ENCODE measurements at regions not wholly inside any gene's neighbourhood (a gene's known extent, or its start where the extent isn't known, plus 50 kb on each side); places are given as distances from the start of the nearest gene placed in this dataset.
A peak's percentile ranks its signal among the peaks of the same experiment; 100 is the strongest.
"Not testable (repeated sequence)": the region's sequence is repeated elsewhere in the genome, so short reads cannot be mapped to it uniquely, and the experiment has no call there.

DNA sequence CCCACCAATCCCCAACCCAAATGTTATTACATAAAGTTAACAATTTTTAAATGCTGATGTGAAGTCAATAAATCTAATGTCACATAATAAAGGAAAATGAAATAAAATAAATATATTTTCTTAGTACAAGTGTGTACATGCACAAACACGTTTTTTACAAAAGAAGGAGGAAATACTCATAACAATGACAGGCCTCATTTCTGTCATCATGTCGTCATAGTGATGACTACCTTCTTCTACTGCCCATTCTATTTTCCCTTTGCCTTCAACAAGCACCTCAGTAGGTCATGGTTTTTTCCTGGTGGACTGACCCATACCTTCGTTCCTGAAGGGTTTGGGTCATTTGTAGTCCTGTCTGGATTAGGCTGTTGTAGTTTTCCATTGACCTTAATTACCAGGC lies 185.3 kb upstream of the IPO5 start:
- intact Hi-C loops (cut with DNase I, micrococcal nuclease): no loop called here
- no peak for ATAC-seq
- Histone ChIP-seq H3K36me3 (ENCODE audit: low read depth) (no peaks in the 10 kb centered on the region), H3K4me3 (no peak overlapping the region), H3K4me1 (ENCODE audit: low read depth) (no peaks in the 10 kb centered on the region), H3K9me3 (no peaks in the 10 kb centered on the region)
- TF ChIP-seq, protein P1, sequence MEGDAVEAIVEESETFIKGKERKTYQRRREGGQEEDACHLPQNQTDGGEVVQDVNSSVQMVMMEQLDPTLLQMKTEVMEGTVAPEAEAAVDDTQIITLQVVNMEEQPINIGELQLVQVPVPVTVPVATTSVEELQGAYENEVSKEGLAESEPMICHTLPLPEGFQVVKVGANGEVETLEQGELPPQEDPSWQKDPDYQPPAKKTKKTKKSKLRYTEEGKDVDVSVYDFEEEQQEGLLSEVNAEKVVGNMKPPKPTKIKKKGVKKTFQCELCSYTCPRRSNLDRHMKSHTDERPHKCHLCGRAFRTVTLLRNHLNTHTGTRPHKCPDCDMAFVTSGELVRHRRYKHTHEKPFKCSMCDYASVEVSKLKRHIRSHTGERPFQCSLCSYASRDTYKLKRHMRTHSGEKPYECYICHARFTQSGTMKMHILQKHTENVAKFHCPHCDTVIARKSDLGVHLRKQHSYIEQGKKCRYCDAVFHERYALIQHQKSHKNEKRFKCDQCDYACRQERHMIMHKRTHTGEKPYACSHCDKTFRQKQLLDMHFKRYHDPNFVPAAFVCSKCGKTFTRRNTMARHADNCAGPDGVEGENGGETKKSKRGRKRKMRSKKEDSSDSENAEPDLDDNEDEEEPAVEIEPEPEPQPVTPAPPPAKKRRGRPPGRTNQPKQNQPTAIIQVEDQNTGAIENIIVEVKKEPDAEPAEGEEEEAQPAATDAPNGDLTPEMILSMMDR (IDR thresholded peaks at IDR 0.05): no peak
- DNase-seq: no peak

DNA sequence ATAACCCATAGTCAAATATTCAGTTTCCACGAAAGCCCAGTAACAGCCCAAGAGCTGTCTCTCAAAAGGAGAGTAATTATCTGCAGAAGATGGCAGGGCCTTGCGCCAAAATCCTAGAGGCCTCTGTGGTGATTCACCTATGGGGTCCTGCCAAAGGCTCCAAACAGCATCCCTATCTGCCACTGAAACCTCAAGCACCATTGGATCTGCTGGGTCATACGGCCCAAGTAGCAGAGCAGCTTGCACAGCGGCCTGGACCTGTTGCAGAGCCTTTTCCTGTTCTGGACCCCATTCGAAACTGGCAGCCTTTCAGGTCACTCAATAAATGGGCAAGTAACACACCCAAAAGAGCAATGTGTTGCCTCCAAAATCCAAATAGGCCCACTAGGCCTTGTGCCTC lies 183.2 kb upstream of the IPO5 start:
- intact Hi-C loops (cut with DNase I, micrococcal nuclease); ATAC-seq; DNase-seq; H3K9me3 ChIP-seq; H3K4me3 ChIP-seq; H3K4me1 ChIP-seq (ENCODE audit: low read depth); H3K36me3 ChIP-seq (ENCODE audit: low read depth): not testable (repeated sequence)

DNA sequence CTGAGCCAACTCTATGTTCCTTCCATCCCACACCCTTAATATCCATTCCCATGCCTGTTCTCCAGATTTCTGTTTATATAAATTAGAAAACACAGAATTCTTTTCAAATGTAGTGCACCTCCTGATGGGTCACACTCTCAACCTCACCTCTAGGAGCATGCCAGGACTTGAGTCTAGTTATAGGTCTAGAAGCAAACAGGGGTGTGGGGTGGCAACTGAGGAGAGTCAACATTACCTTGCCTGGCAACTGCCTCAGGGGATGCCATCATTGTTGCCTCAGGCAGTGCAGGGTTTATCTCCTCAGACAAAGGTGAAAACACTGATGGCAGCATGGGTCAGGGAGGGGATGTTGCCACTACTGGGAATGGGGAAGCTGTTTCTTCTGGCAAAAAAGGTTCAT lies 181.0 kb upstream of the IPO5 start:
- H3K4me3 ChIP-seq; H3K4me1 ChIP-seq (ENCODE audit: low read depth); intact Hi-C loops (cut with DNase I, micrococcal nuclease); H3K9me3 ChIP-seq; H3K36me3 ChIP-seq (ENCODE audit: low read depth); ATAC-seq; DNase-seq: not testable (repeated sequence)

DNA sequence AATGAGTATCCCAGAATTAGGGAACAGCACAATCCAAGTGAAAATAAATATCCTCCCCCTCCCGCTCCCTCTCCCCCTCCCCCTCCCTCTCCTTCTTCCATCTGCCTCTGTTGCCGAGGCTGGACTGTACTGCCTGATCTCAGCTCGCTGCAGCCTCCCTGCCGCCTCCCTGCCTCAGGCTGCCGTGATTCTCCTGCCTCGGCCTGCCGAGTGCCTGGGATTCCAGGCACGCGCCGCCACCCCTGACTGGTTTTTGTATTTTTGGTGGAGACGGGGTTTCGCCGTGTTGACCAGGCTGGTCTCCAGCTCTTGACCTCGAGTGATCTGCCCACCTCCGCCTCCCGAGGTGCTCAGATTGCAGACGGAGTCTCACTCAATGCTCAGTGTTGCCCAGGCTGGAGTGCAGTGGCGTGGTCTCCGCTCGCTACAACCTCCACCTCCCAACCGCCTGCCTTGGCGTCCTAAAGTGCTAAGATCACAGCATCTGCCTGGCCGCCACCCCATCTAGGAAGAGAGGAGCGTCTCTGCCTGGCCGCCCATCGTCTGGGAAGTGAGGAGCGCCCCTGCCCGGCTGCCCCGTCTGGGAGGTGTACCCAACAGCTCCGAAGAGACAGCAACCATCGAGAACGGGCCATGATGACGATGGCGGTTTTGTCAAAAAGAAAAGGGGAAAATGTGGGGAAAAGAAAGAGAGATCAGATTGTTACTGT lies 178.9 kb upstream of the IPO5 start:
- H3K9me3 ChIP-seq; H3K36me3 ChIP-seq (ENCODE audit: low read depth); H3K4me1 ChIP-seq (ENCODE audit: low read depth); H3K4me3 ChIP-seq; ATAC-seq; intact Hi-C loops (cut with DNase I, micrococcal nuclease): not testable (repeated sequence)
- DNase-seq: peak in 1 of 3 donors; percentile 40

DNA sequence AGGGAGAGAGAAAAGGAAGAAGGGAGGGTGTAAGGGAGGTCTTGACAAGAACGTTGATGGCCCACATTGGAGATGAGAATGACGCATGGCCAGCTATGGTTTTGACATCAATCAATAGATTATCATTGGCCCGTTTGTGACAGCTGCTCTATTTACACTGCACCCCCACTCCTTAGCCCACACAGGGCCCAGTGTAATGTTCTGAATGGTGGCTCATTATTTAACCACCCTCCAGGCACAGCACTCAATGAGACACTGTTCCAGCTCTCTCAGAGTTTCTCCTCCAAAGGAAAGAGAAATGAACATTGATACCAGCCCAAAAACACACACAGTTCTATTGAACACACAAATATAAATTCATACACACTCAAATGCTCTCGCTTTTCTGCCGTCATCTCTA lies 173.0 kb upstream of the IPO5 start:
- Histone ChIP-seq H3K4me3 (no peak overlapping the region), H3K36me3 (ENCODE audit: low read depth) (no peaks in the 10 kb centered on the region), H3K4me1 (ENCODE audit: low read depth) (no peaks in the 10 kb centered on the region), H3K9me3 (no peaks in the 10 kb centered on the region)
- DNase-seq: no peak
- intact Hi-C loops (cut with DNase I, micrococcal nuclease): no loop called here
- no peak for ATAC-seq
- TF ChIP-seq, protein P1 (IDR thresholded peaks at IDR 0.05): no peak

DNA sequence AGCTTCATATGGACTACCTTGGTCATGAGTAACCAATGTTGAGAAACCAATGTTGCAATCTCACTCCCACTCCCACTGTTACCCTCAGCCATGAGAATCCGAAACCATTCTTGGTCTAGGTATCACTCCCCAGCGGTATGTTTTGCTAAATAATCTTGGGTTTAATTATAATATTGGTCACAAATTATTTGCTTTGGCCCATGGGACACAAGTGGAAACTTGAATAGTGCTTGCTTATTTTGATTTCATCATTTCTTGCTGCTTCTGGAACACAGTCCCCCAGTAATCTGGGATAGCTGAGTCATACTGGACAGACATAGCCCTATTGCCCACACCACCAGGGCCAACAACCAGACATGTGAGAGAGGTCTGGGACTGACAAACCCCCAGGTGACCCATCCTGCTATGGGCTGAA lies 171.6 kb upstream of the IPO5 start:
- Histone ChIP-seq H3K36me3 (ENCODE audit: low read depth) (no peaks in the 10 kb centered on the region), H3K9me3 (no peaks in the 10 kb centered on the region), H3K4me1 (ENCODE audit: low read depth) (no peaks in the 10 kb centered on the region), H3K4me3 (no peak overlapping the region)
- intact Hi-C loops (cut with DNase I, micrococcal nuclease): no loop called here
- no peak for ATAC-seq
- DNase-seq: no peak
- TF ChIP-seq, protein P1 (IDR thresholded peaks at IDR 0.05): no peak

DNA sequence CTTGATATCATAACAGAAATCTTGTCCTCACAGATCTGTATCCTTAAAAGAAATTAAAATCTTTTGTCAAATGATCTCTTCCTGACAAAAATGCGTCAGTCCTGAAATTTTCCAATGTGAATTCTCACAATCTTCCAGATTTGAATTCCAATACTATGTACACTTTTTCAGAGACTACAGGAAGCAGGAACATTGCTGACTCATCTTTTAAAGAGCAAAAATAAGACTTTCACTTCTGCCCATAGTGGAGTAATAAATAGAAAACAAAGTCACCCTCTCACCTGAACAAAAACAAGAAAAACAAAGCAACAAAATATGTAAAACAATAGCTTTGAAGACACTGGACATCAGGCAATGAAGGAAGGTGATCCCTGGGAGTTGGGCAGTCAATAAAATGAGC lies 167.0 kb upstream of the IPO5 start:
- DNase-seq: no peak
- intact Hi-C loops (cut with DNase I, micrococcal nuclease): no loop called here
- Histone ChIP-seq H3K4me1 (ENCODE audit: low read depth) (no peaks in the 10 kb centered on the region), H3K4me3 (no peak overlapping the region), H3K36me3 (ENCODE audit: low read depth) (no peaks in the 10 kb centered on the region), H3K9me3 (peaks cover 7% of the 10 kb centered on the region)
- ATAC-seq: no peak
- TF ChIP-seq, protein P1 (IDR thresholded peaks at IDR 0.05): no peak

Data from mucosa of descending colon (tissue), 3 donors.